GM18868 (cell line): ENCODE measurements at regions not wholly inside any gene's neighbourhood (a gene's known extent, or its start where the extent isn't known, plus 50 kb on each side); places are given as distances from the start of the nearest gene placed in this dataset.
"Not testable (repeated sequence)": the region's sequence is repeated elsewhere in the genome, so short reads cannot be mapped to it uniquely, and the experiment has no call there.

Source experiments
- ATAC-seq: cut with Tn5 transposase; IDR thresholded peaks from one replicate; pipeline ENCODE4 v1.9.1; 2021; ENCODE audit warnings: mild to moderate bottlenecking, moderate library complexity; ENCODE audit not compliant: unreplicated experiment

DNA sequence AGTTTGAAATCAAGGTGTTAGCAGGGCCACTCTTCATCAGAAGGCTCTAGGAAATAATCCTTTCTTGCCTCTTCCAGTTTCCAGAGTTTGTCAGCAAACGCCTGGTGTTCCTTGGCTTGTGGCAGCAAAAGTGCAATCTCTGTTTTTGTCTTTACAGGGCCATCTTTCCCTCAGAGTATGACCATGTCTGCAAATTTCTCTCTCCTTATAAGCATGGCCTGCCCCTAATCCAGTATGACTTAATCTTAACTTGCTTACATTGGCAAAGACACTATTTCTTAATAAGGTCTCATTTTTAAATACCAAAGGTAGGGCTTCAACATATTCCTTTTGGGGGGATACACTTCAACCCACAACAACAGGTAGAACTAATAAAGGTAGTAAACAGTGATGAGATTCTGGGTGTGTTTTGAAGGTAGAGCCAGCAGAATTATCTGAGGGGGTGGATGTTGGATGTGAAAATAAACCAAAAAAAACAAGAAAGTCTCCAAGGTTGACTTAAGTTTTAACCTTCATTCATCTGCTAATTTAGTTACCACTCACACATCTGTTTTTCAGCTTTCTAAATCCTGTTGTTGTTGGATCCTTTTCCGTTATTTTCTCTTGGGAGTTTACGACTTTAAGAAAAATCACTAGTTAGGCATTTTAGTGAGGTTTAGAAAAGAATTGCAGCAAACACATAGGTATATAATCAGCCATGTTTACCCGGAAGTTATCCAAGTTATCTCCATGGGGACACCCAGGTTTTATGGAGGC is 234.4 kb upstream of the FIGN start:
- no peak for ATAC-seq

DNA sequence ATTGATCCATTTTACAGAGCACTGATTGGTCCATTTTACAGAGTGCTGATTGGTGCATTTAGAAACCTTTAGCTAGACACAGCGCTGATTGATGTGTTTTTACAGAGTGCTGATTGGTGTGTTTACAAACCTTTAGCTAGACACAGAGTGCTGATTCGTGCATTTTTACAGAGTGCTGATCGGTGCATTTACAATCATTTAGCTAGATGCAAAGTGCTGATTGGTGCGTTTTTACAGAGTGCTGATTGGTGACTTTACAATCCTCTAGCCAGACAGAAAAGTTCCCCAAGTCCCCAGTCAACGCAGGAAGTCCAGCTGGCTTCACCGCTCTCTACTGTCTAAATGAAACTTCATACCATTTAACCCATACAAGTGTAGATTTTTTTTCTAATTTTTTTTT is 228.5 kb upstream of the FIGN start:
- ATAC-seq = not testable (repeated sequence)

DNA sequence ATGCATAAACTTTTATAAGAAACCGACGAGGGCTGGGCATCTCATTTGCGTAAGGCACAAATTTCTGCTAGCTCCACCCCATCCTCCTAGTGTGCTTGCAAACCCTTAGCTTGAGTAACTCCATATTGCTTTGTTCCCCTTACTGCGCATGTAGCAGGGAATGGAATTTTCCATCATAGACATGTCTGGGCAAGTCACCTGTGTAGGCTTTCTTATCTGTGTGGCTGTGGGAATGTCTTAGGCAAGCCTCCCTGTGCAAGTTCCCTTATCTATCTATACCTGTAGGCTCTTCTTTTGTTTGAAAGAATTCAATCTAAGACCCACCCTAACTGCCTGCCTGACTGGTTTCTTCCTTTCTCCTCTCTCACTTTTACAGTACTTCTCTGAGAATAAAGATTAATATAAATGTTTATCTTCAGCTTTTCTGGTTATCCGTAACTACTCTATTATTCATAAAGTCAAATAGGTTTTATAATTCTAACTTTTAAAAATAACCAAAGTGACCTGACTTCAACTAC is 217.6 kb upstream of the FIGN start:
- ATAC-seq = no peak

DNA sequence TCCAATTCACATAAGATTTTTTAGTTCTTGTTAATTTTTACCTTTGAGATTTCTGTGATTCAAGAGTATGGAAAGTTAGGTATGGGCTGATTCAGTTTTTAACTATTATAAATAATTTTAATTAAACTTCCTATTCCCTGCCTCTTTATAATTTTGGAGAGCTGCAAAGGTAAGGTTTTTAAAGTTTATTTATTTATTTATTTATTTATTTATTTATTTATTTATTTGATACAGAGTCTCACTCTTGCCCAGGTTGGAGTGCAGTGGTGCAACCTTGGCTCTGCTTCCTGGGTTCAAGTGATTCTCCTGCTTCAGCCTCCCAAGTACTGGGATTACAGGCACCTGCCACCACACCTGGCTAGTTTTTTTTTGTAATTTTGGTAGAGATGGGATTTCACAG is 215.5 kb upstream of the FIGN start:
- ATAC-seq = no peak

DNA sequence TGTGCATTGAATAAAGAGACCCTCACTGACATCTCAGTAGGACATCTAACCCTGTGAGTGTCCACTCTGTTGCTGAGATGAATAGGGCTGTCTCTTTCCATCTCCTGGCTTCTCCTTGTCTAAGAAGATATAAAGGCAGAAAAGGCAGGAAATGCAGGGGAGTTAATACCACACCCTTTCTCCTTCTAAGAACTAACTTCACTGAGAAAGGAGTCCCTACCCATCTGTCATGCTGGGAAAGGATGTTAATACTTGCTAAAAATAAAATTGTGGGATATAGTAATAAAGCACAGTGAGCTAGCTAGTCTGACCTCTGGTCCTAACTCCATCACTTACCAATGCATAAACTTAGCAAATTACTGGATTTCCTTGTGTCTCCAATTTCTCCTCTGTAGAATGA is 213.9 kb upstream of the FIGN start:
- no peak for ATAC-seq

DNA sequence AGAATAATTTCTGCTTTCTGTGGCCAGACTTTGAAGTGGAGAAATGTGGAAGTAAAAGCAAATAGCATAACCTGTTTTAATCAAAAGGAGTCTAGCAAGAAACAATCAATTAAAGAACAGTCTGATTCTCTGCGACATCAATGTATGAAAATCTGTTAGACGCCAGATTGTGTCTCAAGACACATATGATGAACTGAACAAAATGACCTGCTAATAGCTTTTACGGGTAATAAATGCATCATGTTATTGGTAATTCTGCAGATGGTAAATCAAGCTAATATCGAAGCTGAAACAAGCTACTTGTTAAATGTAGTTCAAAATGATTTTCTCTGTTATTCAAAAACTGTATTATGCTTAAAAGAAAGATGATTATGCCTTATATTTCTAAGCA is 208.5 kb upstream of the FIGN start:
- ATAC-seq = no peak

DNA sequence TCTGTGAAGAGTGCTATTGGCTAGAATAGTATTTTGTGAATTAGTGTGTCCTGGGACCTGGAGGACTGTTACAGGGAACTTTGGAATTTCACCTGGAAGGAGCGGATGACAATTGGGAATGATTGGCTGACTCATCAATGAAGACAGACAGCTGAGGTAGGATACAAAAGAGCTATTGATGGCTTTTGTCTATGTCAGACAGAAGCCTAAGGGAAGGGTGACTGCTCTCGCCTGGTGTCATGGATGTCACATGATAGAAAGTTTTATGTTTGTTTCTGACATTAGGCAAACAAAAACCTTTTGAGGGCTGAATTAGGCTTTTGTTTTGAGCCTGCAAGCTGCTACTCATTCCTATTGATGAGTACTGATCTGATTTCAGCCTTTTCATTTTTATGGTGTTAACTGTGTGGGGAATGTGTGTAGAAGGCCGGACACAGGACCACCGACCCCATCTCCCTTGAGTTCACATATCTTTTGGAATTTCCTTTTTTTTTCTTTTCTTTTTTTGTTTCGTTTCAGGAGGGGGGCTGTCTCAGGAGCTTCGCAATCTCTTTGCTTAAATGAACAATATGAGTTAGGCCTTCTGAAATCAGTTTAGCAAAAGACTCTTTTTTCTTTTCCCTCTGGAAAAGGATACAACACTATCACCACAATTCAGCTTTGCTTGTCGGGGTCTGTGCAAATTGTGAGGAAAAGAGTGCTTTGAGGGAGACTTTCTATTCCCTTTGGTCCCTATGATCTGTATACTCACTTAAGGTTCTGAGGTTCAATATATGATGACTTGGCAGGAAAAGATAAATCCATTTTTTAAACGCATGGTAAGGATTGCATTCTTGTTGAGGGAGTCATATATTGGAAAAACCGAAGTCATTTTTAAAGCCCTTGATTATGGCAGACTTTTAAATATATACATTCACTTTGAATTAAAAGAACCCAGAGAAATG is 207.9 kb upstream of the FIGN start:
- no peak for ATAC-seq

DNA sequence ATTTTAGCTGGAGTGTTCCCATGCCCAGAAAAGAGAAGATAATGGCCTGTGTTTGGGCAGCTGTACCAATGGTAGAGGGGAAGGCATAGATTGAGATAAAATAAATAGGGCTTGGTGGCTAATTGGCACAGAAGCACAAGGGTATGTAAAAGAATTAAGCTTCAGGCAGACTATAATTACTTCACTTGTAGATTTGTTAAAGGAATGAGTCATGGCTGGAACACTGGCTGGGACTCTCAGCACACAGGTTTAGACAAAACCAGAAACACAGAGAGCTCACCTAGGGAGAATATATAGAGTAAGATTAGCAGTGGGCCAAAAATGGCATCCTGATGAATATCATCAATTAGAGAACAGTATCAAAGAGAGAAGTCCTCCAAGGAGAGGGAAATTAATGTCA is 198.3 kb upstream of the FIGN start:
- no peak for ATAC-seq

DNA sequence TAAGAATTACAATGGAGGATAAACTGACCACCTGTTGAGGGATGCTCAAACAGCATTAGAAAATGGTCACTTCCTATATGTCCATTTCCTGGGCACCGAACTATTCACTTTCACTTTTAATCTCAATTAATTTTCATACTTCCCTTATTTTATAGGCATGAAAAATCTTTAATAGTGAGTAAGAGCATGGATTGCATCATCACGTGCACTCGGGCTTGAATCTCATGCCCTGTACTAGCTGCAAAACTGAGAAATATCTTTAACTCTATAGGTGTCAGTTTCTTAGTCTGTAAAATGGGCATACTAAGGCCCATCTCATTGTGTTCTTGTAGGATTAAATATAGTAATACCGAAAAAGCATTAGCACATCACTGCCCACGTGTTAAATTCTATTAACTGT is 183.9 kb upstream of the FIGN start:
- ATAC-seq = no peak

DNA sequence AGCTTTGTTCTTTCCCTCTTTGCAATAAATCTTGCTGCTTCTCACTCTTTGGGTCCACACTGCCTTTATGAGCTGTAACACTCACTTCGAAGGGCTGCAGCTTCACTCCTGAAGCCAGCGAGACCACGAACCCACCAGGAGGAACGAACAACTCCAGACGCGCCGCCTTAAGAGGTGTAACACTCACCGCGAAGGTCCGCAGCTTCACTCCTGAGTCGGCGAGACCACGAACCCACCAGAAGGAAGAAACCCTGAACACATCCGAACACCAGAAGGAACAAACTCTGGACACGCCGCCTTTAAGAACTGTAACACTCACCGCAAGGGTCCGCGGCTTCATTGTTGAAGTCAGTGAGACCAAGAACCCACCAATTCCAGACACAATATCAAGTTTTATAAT is 178.7 kb upstream of the FIGN start:
- ATAC-seq = not testable (repeated sequence)

DNA sequence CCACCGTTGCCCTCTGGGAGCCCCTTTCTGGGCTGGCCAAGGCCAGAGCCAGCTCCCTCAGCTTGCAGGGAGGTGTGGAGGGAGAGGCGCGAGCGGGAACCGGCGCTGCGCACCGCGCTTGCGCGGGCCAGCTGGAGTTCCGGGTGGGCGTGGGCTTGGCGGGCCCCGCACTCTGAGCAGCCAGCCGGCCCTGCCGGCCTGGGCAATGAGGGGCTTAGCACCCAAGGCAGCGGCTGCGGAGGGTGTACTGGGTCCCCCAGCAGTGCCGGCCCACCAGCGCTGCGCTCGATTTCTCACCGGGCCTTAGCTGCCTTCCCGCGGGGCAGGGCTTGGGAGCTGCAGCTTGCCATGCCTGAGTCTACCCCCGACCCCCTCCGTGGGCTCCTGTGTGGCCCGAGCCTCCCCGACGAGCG is 177.7 kb upstream of the FIGN start:
- ATAC-seq = not testable (repeated sequence)

DNA sequence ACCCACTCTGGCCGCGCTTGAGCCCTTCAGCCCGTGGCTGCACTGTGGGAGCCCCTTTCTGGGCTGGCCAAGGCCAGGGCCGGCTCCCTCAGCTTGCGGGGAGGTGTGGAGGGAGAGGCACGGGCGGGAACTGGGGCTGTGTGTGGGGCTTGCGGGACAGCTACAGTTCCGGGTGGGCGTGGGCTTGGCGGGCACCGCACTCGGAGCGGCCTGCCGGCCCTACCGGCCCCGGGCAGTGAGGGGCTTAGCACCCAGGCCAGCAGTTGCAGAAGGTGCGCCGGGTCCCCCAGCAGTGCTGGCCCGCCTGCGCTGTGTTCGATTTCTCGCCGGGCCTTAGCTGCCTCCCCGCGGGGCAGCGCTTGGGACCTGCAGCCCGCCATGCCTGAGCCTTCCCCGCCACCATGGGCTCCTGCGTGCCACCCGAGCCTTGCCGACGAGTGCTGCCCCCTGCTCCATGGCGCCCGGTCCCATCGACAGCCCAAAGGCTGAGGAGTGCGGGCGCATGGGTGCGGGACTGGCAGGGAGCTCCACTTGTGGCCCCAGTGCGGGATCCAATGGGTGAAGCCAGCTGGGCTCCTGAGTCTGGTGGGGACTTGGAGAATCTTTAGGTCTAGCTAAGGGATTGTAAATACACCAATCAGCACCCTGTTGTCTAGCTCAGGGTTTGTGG is 173.7 kb upstream of the FIGN start:
- ATAC-seq = no peak

DNA sequence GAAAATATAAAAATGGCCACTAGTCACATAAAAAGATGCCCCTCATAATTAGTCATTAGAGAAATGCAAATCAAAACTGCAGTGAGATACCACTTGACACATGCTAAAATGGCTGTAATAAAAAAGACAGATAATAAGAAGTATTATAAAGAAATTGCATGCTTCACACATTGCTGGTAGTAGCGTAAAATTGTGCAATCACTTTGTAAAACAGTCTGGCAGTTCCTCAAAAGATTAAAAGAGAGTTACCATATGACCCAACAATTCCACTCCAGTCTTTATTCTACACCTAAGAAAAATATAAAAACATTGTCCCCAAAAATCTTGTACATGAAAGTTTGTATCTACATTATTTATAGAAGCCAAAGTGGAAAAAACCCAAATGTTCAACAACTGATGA is 170.6 kb upstream of the FIGN start:
- ATAC-seq = no peak

DNA sequence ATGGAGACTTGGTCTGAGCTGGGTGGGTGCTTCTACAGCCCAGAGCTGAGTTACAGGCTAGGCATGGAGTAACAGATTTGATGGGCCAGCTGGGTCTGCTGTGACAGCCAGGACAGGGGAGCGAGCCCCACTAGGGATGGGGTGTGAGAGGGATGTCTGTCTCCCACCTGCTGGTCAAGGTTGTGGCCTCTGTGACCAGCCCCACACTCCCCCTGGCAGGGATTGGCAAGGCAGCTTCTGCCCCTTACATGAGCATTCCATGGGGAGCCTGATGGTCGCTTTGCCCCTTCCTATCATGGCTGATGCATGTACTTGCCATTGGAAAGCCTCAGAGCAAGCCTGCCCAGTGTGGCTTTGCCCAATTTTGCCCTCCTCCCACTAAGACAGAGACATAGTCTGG is 162.0 kb upstream of the FIGN start:
- no peak for ATAC-seq

DNA sequence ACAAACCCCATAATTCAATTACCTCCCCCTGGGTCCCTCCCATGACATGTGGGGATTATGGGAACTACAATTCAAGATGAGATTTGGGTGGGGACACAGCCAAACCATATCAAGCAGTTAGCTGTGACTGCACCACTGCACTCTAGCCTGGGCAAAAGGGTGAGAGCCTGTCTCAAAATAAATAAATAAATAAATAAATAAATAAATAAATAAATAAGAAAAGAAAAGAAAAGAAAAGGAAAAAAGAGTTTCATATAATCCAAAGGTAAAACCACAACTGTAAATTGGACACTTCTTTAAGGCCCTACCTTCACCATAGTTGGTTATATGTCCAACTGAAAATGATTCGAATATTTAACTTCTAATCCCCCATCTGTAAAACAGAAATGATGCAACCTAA is 157.6 kb upstream of the FIGN start:
- ATAC-seq = not testable (repeated sequence)

DNA sequence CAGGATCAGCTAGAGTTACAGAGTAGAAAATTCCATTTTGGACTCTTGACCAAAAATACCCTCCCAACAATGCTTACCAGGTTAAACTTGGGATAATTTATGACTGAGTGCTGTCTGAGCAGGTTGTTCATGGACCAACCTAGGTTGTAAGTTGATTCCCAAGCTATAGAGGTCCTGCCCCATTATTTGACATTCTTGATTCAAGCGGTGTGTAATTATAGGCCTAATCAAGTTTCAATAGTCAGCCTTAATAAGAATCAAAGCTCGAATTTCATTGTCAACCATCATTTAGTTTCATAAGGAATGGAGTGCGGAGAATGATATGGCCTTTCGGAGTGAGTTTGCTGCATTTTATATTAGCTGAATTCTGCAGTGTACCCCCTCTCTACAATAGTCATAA is 152.8 kb upstream of the FIGN start:
- no peak for ATAC-seq

DNA sequence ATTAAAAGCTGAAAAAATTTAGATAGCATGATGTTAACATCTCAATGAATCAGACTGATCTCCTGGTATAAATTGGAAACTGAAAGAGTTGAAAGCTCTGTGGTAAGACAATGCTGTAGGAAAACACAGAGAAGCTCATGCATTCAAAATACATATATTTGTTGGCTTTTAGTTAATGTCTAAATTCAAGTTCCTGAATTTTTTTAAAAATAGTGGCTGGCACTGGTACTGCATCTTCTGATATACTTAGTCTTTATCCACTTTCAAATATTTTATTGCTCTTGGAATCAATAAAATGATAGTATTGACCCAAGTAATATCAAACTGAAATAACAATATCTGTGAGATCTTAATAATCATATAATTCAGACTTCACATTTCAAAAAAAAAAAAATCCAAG is 151.4 kb upstream of the FIGN start:
- ATAC-seq = no peak

DNA sequence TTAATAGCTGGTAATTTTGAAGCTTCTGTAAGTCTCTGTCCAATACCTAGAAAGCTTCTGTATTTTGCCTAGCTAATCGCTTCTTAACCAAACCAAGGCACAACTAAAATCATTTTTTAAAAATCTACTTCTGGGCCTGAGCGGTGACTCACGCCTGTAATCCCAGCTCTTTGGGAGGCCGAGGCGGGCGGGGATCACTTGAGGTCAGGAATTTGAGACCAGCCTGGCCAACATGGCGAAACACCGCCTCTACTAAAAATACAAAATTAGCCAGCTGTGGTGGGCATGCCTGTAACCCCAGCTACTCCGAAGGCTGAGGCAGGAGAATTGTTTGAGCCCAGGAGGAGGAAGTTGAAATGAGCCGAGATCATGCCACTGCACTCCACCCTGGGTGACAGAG is 148.6 kb upstream of the FIGN start:
- ATAC-seq = no peak

DNA sequence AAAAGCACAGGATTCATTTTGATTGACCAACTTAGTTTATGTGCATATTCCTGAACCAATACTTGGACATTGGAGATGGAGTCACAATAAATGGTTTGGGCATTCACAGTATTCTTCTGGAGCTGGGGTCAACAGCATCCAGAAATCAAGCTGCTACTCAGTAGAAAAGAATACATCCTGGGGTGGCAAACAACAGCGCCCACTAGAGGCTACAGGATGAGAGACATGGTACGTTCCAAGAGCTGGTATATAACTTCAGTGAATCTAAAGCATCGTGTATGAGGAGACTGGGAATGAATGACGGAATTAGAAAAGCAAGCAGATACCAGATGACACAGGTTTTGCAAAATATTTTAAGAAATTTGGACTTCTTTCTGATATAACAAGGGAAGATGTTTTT is 142.9 kb upstream of the FIGN start:
- ATAC-seq = peak; percentile 87

DNA sequence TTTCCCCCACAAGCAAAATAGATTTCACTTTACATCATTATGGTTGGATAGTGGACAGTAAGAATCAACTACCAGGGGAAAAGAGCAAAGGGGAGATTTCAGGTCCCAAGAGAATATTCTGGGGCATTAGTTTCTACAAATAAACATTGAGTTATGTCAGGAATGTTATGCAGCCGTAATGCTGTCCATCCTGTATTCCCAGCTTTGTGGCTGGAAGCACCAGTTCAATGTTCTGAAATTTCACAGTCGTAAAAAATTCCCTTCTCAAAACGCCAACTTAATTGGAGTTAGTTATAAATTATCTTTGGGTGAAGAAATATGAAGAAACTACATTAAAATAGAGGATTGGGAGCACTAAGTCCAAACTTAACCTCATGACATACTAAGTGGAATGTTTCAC is 141.5 kb upstream of the FIGN start:
- no peak for ATAC-seq

DNA sequence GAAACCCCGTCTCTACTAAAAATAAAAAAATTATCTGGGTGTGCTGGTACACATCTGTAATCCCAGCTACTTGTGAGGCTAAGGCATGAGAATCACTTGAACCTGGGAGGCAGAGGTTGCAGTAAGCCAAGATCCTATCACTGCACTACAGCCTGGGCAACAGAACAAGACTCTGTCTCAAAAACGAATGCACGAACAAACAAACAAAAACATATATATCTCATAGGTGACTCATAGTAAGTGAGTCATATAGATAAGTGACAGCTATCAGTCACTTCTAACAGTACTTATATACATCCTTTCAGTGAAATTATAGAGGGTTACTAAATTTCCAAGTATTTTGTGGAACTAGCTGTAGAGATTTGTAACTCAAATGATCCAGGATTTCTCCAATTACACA is 127.3 kb upstream of the FIGN start:
- ATAC-seq = no peak
